ENCODE measurements at regions not wholly inside any gene's neighbourhood (a gene's known extent, or its start where the extent isn't known, plus 50 kb on each side); places are given as distances from the start of the nearest gene placed in this dataset.
A peak's percentile ranks its signal among the peaks of the same experiment; 100 is the strongest.
"Not testable (repeated sequence)": the region's sequence is repeated elsewhere in the genome, so short reads cannot be mapped to it uniquely, and the experiment has no call there.

DNA sequence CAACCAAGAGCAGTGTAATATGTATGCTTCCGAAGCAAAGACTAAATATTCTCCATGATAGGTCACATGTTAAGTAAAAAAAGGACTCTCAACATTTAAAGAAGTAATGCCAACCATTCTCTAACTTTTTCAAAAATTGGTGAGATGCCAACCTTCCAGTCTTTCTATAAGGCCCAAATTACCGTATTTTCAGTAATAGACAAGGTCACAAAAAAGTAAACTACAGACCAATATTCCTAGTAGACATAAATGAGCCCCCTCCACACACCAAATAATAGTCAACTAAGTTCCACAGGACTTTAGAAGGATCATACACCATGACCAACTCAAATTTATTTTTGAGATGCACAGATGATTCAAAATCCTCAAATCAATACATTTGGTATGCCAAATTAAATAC, 867.4 kb downstream of the TMEM121 start:
- Histone ChIP-seq H3K4me3 (no peak overlapping the region), H3K27ac (no peak overlapping the region), H3K4me1 (no peaks in the 10 kb centered on the region), H3K27me3 (peaks cover 0 to 26% (median 0%) of the 10 kb centered on the region in 9 donors), H3K36me3 (no peaks in the 10 kb centered on the region), H3K9me3 (no peaks in the 10 kb centered on the region)
- ATAC-seq (no peak), DNase-seq (no peak)
- TF ChIP-seq, protein P1, sequence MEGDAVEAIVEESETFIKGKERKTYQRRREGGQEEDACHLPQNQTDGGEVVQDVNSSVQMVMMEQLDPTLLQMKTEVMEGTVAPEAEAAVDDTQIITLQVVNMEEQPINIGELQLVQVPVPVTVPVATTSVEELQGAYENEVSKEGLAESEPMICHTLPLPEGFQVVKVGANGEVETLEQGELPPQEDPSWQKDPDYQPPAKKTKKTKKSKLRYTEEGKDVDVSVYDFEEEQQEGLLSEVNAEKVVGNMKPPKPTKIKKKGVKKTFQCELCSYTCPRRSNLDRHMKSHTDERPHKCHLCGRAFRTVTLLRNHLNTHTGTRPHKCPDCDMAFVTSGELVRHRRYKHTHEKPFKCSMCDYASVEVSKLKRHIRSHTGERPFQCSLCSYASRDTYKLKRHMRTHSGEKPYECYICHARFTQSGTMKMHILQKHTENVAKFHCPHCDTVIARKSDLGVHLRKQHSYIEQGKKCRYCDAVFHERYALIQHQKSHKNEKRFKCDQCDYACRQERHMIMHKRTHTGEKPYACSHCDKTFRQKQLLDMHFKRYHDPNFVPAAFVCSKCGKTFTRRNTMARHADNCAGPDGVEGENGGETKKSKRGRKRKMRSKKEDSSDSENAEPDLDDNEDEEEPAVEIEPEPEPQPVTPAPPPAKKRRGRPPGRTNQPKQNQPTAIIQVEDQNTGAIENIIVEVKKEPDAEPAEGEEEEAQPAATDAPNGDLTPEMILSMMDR (IDR thresholded peaks at IDR 0.05): no peak
- no peak for TF ChIP-seq POLR2A (IDR thresholded peaks at IDR 0.05)
- 51 to 61% (median 54%) methylated on average over 2 of the region's 2 CpGs for WGBS, 4 donors
- intact Hi-C loops (cut with DNase I): no loop called here

DNA sequence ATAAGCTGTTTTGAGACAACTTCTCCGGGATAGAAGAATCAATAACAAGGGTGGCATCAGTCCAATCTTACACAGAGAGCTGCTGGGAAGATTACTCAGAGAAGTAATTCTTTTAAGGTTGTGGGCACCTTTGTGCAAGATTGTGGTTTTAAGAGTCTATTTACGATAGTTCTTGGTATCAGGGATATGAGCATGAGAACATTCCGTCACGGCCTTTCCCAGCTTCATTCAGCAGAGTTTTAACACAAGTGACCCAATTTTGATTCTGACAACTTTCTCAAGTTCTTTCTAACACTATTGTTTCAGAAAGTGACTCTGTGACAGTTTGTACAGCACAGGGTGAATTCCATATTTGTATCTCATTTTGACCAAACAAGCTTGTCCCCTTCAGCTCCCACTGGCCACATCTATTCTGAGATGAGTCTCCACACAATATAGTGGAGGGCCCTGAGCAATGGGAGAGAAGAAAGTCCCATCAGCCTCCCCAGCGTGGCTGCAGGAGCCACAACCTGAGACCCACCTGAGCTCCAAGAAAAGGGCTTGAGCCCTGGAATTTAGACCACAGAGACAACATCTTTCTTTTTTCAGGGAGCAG, 869.2 kb downstream of the TMEM121 start:
- Histone ChIP-seq H3K4me1 (no peaks in the 10 kb centered on the region), H3K36me3 (no peaks in the 10 kb centered on the region), H3K27me3 (peaks cover 0 to 17% (median 0%) of the 10 kb centered on the region in 9 donors), H3K4me3 (no peak overlapping the region), H3K9me3 (no peaks in the 10 kb centered on the region), H3K27ac (no peak overlapping the region)
- 50 to 57% (median 54%) methylated on average over 5 of the region's 5 CpGs for WGBS, 4 donors
- no peak for TF ChIP-seq POLR2A (IDR thresholded peaks at IDR 0.05)
- TF ChIP-seq, protein P1 (IDR thresholded peaks at IDR 0.05): no peak
- ATAC-seq (no peak), DNase-seq (no peak)
- intact Hi-C loops (cut with DNase I): no loop called here

DNA sequence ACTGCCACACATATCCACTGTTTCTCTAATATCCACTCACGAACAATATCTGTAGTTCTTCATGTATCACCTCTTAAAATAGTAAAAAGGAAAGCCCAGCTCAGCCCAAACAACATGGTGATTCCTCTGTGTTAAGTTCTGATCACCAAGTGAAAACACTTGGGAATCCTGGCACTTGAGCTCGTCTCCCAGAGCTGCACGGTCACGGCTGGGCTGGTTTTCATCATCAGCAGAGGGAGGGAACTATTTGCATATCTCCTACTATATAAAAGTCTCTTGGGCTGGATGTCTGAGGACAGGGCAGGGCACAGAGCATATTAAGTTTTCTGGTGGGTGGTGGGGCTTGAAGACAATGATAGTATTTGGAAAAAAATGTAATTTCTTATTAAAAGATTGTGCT, 870.6 kb downstream of the TMEM121 start:
- Histone ChIP-seq H3K27ac (no peak overlapping the region), H3K27me3 (peaks cover 0 to 6% (median 0%) of the 10 kb centered on the region in 9 donors), H3K36me3 (no peaks in the 10 kb centered on the region), H3K9me3 (no peaks in the 10 kb centered on the region), H3K4me1 (no peaks in the 10 kb centered on the region), H3K4me3 (no peak overlapping the region)
- ATAC-seq (no peak), DNase-seq (no peak)
- no peak for TF ChIP-seq POLR2A (IDR thresholded peaks at IDR 0.05)
- TF ChIP-seq, protein P1 (IDR thresholded peaks at IDR 0.05): no peak
- intact Hi-C loops (cut with DNase I): no loop called here
- 47 to 59% (median 48%) methylated on average over 4 of the region's 4 CpGs for WGBS, 4 donors

DNA sequence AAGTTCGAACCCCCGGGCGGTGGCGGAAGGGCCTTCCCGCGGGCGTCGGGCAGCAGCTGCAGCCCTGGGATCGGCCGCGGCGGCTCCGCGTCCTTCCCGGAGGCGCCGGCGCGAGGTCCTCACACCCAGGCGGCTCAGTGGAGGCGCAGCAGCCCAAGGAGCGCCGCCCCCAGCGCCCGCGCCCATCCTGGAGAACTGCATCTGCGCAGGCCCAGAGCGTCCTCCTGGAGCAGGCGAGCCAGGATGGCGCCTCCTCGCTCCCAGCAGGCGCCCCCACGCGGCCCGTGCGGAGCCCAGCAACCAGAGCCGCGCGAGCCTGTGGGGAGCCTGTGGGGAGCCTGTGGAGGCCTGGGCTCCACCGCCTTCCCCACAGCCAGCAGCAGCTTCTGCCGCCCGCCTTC, 872.5 kb downstream of the TMEM121 start:
- H3K27ac ChIP-seq; H3K36me3 ChIP-seq; H3K27me3 ChIP-seq; ATAC-seq; H3K4me3 ChIP-seq; H3K9me3 ChIP-seq; intact Hi-C loops (cut with DNase I); H3K4me1 ChIP-seq: not testable (repeated sequence)
- WGBS, 4 donors: 62 to 69% (median 66%) methylated on average over 11 to 42 of the region's 42 CpGs; no CpG with 5 or more reads in 1 of the 4 donors
- DNase-seq: peak in 1 of 5 donors; percentile 55

DNA sequence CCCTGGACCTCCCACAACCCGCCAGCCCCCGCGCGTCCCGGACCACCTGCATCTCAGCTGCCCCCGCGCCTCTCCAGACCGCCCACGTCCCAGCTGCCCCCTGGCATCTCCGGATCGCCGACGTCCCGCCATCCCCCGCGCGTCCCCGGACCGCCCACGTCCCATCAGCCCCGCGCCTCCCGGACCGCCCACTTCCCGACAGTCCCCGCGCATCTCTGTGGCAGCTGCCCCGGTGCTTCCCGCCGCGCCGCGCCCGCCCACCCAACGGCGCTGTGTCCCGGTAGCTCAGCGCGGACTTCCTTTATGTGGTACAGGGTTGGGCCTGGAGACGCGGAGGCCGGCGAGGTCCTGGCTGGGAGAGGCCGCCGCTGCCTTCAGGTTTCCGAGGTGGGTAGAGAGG, 874.9 kb downstream of the TMEM121 start:
- H3K9me3 ChIP-seq; intact Hi-C loops (cut with DNase I); H3K27me3 ChIP-seq; H3K4me3 ChIP-seq; DNase-seq; H3K4me1 ChIP-seq; H3K36me3 ChIP-seq; H3K27ac ChIP-seq: not testable (repeated sequence)
- 81 to 83% (median 82%) methylated on average over 37 to 46 of the region's 46 CpGs for WGBS, 4 donors
- peak in 1 of 4 donors; percentile 22 for ATAC-seq

All from heart left ventricle (tissue), 16 donors.